Sigmoid colon (tissue), 6 donors: ENCODE measurements at regions not wholly inside any gene's neighbourhood (a gene's known extent, or its start where the extent isn't known, plus 50 kb on each side); places are given as distances from the start of the nearest gene placed in this dataset.

Source experiments
- DNase-seq: peaks from one replicate; pipeline ENCODE4 v3.0.0-alpha.2; 2019
- H3K27ac ChIP-seq, 4 donors: fragments of 200-600 bp; sonication (generic); one replicate each; pipeline ENCODE4 v1.5.1; 2016 to 2019; ENCODE audit warnings: mild to moderate bottlenecking in 1 of 4
- H3K27me3 ChIP-seq, 3 donors: fragments of 200-600 bp; sonication (generic); one replicate each; pipeline ENCODE4 v1.5.1; 2019; ENCODE audit warnings: mild to moderate bottlenecking in 1 of 3
- H3K36me3 ChIP-seq, 4 donors: fragments of 200-600 bp; sonication (generic); one replicate each; pipeline ENCODE4 v1.5.1; 2016 to 2019
- H3K4me1 ChIP-seq, 4 donors: fragments of 200-600 bp; sonication (generic); one replicate each; pipeline ENCODE4 v1.5.1; 2017 to 2019
- H3K4me3 ChIP-seq, 4 donors: fragments of 200-600 bp; sonication (generic); one replicate each; pipeline ENCODE4 v1.5.1; 2017 to 2019; ENCODE audit warnings: mild to moderate bottlenecking in 2 of 4, moderate library complexity in 1 of 4
- H3K9me3 ChIP-seq, 4 donors: fragments of 200-600 bp in 3 of 4; sonication (generic) in 3 of 4; one replicate each; pipeline versions ENCODE4 v1.5.1 to v1.6.1; 2013 to 2019
- EP300 ChIP-seq, 4 donors: sonication (generic); formaldehyde crosslinking; IDR thresholded peaks; one replicate each; pipeline ENCODE4 v1.6.1; 2017; ENCODE audit warnings: antibody characterized with exemption in 4 of 4
- POLR2A ChIP-seq, 2 donors: fragments of 450-650 bp; IDR thresholded peaks; one replicate each; pipeline ENCODE4 v1.6.1; 2016; ENCODE audit warnings: antibody characterized with exemption in 2 of 2, mild to moderate bottlenecking in 2 of 2, moderate library complexity in 2 of 2
- POLR2AphosphoS5 ChIP-seq, 4 donors: sonication (generic); formaldehyde crosslinking; IDR thresholded peaks; one replicate each; pipeline ENCODE4 v1.6.1; 2017; ENCODE audit warnings: antibody characterized with exemption in 4 of 4
- WGBS, 2 donors: extraction: QIAGEN DNeasy Blood & Tissue Kit; methylation state at CpG; one replicate each; pipeline ENCODE4 v1.1.7; 2013; 5-methylcytosine and 5-hydroxymethylcytosine counted together
- intact Hi-C: fragments of 100-400 bp; cut with DNase I; formaldehyde crosslinking; loops from one replicate; pipeline ENCODE4 v1.15.1; 2023
- TF ChIP-seq, protein P1 (sequence below), 4 experiments: fragments of 450-650 bp in 3 of 4; fragments of 200-600 bp in 1 of 4; IDR thresholded peaks; one replicate each; pipeline ENCODE4 v1.5.1; 2016 to 2019; ENCODE audit warnings: antibody characterized with exemption in 4 of 4, mild to moderate bottlenecking in 3 of 4, moderate library complexity in 2 of 4
- donor health status: healthy with polysubstance abuse.
- donor health status: healthy.

DNA sequence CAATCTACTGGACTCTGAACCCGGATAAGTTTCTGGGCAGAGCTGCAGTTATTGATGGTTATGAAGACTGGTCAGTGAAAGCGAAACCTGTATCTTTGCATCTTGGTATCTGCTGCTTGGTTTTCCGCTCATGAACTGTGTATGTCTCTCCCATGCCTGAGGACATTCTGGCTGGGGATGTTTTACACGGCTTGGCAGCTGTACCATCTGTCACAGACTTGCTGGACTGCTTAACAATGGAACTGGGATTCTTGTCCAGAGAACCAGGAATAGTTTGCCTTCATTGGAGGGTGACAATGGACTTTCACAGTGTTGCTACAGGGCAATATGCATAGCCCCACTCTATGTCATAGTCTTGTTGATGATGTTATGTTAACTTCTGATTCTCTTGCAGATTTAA is 119.9 kb upstream of the TMEM106B start:
- no peak for DNase-seq
- H3K9me3 ChIP-seq, result no peaks in the 10 kb centered on the region
- no peaks in the 10 kb centered on the region for H3K4me1 ChIP-seq
- H3K27me3 ChIP-seq, result no peaks in the 10 kb centered on the region
- H3K27ac ChIP-seq, result no peak overlapping the region
- WGBS, 2 donors, result 81 to 90% methylated on average over 4 of the region's 4 CpGs
- no peak overlapping the region for H3K4me3 ChIP-seq
- TF ChIP-seq, protein P1, sequence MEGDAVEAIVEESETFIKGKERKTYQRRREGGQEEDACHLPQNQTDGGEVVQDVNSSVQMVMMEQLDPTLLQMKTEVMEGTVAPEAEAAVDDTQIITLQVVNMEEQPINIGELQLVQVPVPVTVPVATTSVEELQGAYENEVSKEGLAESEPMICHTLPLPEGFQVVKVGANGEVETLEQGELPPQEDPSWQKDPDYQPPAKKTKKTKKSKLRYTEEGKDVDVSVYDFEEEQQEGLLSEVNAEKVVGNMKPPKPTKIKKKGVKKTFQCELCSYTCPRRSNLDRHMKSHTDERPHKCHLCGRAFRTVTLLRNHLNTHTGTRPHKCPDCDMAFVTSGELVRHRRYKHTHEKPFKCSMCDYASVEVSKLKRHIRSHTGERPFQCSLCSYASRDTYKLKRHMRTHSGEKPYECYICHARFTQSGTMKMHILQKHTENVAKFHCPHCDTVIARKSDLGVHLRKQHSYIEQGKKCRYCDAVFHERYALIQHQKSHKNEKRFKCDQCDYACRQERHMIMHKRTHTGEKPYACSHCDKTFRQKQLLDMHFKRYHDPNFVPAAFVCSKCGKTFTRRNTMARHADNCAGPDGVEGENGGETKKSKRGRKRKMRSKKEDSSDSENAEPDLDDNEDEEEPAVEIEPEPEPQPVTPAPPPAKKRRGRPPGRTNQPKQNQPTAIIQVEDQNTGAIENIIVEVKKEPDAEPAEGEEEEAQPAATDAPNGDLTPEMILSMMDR (IDR thresholded peaks at IDR 0.05), result no peak
- TF ChIP-seq POLR2AphosphoS5 (IDR thresholded peaks at IDR 0.05) (no peak), EP300 (IDR thresholded peaks at IDR 0.05) (no peak), POLR2A (IDR thresholded peaks at IDR 0.05) (no peak)
- intact Hi-C loops, result no loop called here
- H3K36me3 ChIP-seq, result no peaks in the 10 kb centered on the region

DNA sequence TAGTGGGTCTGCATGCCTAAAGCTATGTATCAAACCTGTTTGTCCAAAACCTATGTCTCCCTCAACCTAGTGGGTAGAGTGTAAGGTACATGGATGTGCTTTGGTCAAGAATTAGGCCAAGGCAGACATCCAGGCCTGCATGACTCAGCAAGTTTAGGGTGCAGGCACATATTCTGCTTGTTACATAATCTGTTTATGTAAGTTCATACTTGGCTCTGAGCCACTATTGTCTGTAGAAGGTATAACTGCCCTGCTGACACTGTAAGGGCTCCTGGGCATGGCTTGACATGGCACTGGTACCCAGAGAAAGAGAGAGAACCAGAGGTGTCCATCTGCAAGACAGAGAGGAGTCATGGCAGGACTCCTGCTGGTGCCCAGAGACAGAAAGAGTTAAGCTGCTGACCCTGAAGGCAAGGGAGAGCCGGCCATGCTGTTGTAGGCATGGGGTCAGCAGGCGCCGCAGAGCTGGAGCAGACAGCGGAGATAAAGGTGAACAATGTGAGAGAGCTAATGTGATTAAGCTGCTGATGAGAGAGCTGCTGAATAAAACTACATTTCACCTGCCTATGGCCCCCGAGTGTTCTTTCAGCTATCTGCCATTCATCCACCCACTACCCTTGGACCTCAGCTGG is 118.5 kb upstream of the TMEM106B start:
- Histone ChIP-seq H3K4me1 (no peaks in the 10 kb centered on the region), H3K27ac (no peak overlapping the region), H3K36me3 (no peaks in the 10 kb centered on the region), H3K9me3 (no peaks in the 10 kb centered on the region), H3K4me3 (no peak overlapping the region), H3K27me3 (no peaks in the 10 kb centered on the region)
- DNase-seq, result no peak
- intact Hi-C loops, result no loop called here
- WGBS, 2 donors, result 96% methylated on average over 5 of the region's 5 CpGs
- TF ChIP-seq EP300 (IDR thresholded peaks at IDR 0.05) (no peak), POLR2AphosphoS5 (IDR thresholded peaks at IDR 0.05) (no peak), POLR2A (IDR thresholded peaks at IDR 0.05) (no peak)
- TF ChIP-seq, protein P1 (IDR thresholded peaks at IDR 0.05), result no peak

DNA sequence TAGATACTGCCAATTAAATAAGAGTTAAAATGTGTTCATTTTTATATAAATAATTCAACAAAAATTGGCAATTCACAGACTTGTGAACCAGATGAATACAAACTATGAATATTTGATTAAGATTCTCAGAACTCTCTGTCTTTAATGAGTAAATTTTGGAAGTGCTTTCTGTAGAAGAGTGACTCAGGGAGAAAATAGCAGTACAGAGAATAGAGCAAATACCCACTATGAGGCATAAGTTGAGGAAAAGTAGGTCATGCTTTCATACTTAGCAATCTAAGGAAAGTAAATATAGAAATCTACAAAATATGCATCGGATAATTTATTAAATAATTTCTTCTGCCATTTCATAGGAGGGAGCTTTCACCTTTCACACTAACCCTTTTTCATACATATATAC is 117.7 kb upstream of the TMEM106B start:
- TF ChIP-seq POLR2A (IDR thresholded peaks at IDR 0.05) (no peak), EP300 (IDR thresholded peaks at IDR 0.05) (no peak), POLR2AphosphoS5 (IDR thresholded peaks at IDR 0.05) (no peak)
- TF ChIP-seq, protein P1 (IDR thresholded peaks at IDR 0.05), result no peak
- Histone ChIP-seq H3K27ac (no peak overlapping the region), H3K4me1 (no peaks in the 10 kb centered on the region), H3K36me3 (no peaks in the 10 kb centered on the region), H3K27me3 (no peaks in the 10 kb centered on the region), H3K4me3 (no peak overlapping the region), H3K9me3 (no peaks in the 10 kb centered on the region)
- DNase-seq, result no peak
- intact Hi-C loops, result no loop called here
- WGBS, 2 donors, result 96% methylated on average over 1 of the region's 1 CpG

DNA sequence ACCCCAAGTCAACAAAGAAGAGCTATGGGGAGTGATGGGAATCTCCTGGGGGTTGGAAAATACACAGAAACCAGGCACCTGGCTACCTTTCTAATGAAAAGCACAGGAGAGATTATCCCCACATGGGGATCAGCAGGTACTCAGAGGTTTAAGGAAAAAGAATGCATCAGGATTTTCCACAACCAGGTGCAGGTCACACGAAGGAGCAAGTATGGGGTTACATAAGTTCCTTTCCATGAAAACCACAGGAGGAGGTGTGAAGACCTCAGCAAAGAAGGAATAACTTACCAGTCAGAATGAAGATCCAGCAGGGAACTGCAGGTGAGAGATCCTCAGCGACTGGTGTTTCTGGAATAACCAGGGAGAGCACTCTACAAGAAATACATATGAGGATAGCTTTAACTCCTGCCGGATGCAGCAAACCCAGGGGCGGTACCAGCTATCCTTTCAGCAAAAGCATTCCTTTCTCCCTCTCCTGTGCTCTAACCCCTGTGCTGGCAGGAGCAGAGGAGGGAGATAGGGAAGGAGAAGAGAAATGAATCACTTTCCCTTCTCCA is 116.7 kb upstream of the TMEM106B start:
- intact Hi-C loops, result no loop called here
- no peak for TF ChIP-seq POLR2A (IDR thresholded peaks at IDR 0.05)
- TF ChIP-seq EP300 (IDR thresholded peaks at IDR 0.05), result no peak
- TF ChIP-seq POLR2AphosphoS5 (IDR thresholded peaks at IDR 0.05), result no peak
- TF ChIP-seq, protein P1 (IDR thresholded peaks at IDR 0.05), result no peak
- H3K27me3 ChIP-seq, result no peaks in the 10 kb centered on the region
- no peak overlapping the region for H3K4me3 ChIP-seq
- H3K4me1 ChIP-seq, result no peaks in the 10 kb centered on the region
- 66 to 87% methylated on average over 4 of the region's 4 CpGs for WGBS, 2 donors
- H3K27ac ChIP-seq, result no peak overlapping the region
- no peaks in the 10 kb centered on the region for H3K36me3 ChIP-seq
- H3K9me3 ChIP-seq, result no peaks in the 10 kb centered on the region
- DNase-seq, result no peak

GRCh38 chr7:12102126-12102525 is 109.0 kb upstream of the TMEM106B start:
- WGBS, 2 donors, result 72 to 74% methylated on average over 3 of the region's 3 CpGs
- Histone ChIP-seq H3K36me3 (no peaks in the 10 kb centered on the region), H3K4me3 (no peak overlapping the region), H3K9me3 (no peaks in the 10 kb centered on the region), H3K4me1 (peaks cover 0 to 3% (median 1%) of the 10 kb centered on the region in 4 donors), H3K27ac (no peak overlapping the region), H3K27me3 (no peaks in the 10 kb centered on the region)
- no peak for TF ChIP-seq POLR2A (IDR thresholded peaks at IDR 0.05)
- no peak for TF ChIP-seq EP300 (IDR thresholded peaks at IDR 0.05)
- TF ChIP-seq POLR2AphosphoS5 (IDR thresholded peaks at IDR 0.05), result no peak
- TF ChIP-seq, protein P1 (IDR thresholded peaks at IDR 0.05), result no peak
- intact Hi-C loops, result no loop called here
- no peak for DNase-seq
